B cell (primary cell): ENCODE measurements at regions not wholly inside any gene's neighbourhood (a gene's known extent, or its start where the extent isn't known, plus 50 kb on each side); places are given as distances from the start of the nearest gene placed in this dataset.

Experiments used
- CTCF ChIP-seq: fragments of 200-600 bp; IDR thresholded peaks from one replicate; pipeline ENCODE4 v1.8.0; 2022; ENCODE audit warnings: antibody characterized with exemption, mild to moderate bottlenecking
- EZH2 ChIP-seq: IDR thresholded peaks from 2 replicates; pipeline ENCODE4 v1.6.1; 2012; ENCODE audit warnings: borderline replicate concordance, low read depth, mild to moderate bottlenecking, moderate library complexity, low read length; ENCODE audit not compliant: insufficient read depth, poor library complexity, severe bottlenecking

DNA sequence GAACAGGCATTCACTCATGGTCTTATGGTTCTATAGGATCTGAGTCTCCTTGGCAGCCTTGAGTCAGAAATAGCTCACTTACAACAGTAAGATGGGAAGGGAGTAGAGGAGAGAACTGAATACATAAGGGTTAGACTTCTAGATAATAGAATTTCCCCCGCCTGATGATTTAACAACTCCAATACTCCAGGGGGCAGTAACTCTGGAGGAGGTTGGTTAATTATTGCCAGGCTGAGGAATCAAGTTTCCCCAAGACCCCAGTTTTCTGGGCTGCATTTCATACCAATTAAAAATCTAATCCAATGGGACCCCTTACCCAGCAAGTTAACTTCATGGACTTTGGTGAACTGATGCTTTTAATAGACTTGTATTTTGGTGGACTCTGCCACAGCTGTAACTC, 94.2 kb upstream of the MOCS1 start:
- no peak for TF ChIP-seq CTCF
- TF ChIP-seq EZH2, result no peak
